ENCODE measurements at regions not wholly inside any gene's neighbourhood (a gene's known extent, or its start where the extent isn't known, plus 50 kb on each side); places are given as distances from the start of the nearest gene placed in this dataset.

DNA sequence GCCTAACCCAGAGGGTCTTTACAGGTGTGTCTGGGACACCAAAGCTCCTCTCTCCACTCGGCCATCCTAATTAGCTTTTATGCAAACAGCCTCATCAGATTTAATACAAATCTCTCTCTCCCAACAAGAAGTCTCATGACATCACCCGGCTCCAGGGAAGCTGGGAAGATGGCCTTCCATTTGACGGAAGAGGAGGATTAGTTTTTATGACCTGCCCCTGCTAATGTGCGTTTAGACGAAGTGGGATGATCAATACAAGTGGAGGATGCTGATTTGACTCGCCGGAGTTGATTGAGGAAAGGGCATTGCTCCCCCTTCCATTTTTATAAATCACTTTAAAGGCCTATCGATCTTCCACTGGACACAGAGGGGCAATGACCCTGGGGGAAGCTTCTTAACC is 239.2 kb downstream of the BCL11B start:
- no peak overlapping the region for H3K4me3 ChIP-seq (ENCODE audit: low read depth, low read length)
- no peak for DNase-seq (ENCODE audit: low read depth, low spot score)
- no peak overlapping the region for H3K27ac ChIP-seq (ENCODE audit: low read depth, low read length)
- ChIA-PET CTCF (no interaction called here), POLR2A (no interaction called here)
- peaks cover 17% of the 10 kb centered on the region; the same call in 1 of the 2 replicates for H3K9me3 ChIP-seq (ENCODE audit: control insufficient read depth, insufficient read depth, low read length)
- TF ChIP-seq, protein P1, sequence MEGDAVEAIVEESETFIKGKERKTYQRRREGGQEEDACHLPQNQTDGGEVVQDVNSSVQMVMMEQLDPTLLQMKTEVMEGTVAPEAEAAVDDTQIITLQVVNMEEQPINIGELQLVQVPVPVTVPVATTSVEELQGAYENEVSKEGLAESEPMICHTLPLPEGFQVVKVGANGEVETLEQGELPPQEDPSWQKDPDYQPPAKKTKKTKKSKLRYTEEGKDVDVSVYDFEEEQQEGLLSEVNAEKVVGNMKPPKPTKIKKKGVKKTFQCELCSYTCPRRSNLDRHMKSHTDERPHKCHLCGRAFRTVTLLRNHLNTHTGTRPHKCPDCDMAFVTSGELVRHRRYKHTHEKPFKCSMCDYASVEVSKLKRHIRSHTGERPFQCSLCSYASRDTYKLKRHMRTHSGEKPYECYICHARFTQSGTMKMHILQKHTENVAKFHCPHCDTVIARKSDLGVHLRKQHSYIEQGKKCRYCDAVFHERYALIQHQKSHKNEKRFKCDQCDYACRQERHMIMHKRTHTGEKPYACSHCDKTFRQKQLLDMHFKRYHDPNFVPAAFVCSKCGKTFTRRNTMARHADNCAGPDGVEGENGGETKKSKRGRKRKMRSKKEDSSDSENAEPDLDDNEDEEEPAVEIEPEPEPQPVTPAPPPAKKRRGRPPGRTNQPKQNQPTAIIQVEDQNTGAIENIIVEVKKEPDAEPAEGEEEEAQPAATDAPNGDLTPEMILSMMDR (IDR thresholded peaks at IDR 0.05; ENCODE audit: low read depth, low read length): no peak
- no peaks in the 10 kb centered on the region for H3K27me3 ChIP-seq (ENCODE audit: control insufficient read depth, insufficient read depth, low read length)

DNA sequence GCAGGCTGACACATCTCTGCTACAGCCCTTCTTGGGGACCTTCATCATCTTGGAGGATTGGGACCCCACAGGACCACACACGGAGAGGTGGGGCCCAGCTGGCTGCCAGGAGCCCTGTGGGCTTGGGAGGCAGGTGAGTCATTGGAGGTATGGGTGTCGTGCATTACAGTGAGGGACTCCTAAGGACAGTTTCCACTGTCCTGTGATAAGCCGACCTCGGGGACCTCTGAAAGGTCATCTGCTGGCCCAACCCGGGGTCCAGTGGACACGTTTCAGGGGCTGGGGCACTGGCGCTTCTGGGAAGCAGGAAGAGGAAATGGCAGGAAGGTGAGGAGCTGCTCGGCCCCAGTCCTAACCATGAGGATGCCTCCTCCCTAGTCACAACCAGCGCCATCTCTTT is 238.0 kb downstream of the BCL11B start:
- CTCF ChIA-PET: no interaction called here
- Histone ChIP-seq H3K4me3 (ENCODE audit: low read depth, low read length) (no peak overlapping the region), H3K9me3 (ENCODE audit: control insufficient read depth, insufficient read depth, low read length) (peaks cover 24% of the 10 kb centered on the region; the same call in 1 of the 2 replicates), H3K27me3 (ENCODE audit: control insufficient read depth, insufficient read depth, low read length) (no peaks in the 10 kb centered on the region), H3K27ac (ENCODE audit: low read depth, low read length) (no peak overlapping the region)
- POLR2A ChIA-PET: no interaction called here
- TF ChIP-seq, protein P1 (IDR thresholded peaks at IDR 0.05; ENCODE audit: low read depth, low read length): no peak
- no peak for DNase-seq (ENCODE audit: low read depth, low spot score)

DNA sequence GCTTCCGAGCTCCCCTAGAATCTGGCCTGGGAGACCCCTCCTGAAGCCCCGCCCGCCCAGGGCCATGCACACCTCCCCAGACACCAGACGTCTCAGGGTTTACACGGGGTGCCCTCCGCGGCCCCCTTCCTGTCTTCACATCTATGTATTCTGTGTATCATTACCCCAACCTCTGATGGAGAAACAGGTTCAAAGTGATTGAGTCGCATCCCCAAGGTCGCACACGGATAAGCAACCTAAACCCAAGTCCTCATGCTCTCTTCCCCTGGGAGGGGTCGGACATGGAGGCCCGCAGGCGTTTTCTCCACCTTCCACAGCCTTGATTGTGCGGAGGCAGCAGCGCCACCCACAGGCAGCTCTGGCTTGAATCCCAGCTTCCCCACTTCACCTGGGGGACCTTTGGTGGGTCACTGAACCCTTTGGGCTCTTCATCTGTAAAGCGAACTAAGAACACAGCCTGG is 237.3 kb downstream of the BCL11B start:
- DNase-seq (ENCODE audit: low read depth, low spot score): no peak
- Histone ChIP-seq H3K9me3 (ENCODE audit: control insufficient read depth, insufficient read depth, low read length) (peaks cover 29% of the 10 kb centered on the region), H3K27ac (ENCODE audit: low read depth, low read length) (no peak overlapping the region), H3K4me3 (ENCODE audit: low read depth, low read length) (no peak overlapping the region), H3K27me3 (ENCODE audit: control insufficient read depth, insufficient read depth, low read length) (no peaks in the 10 kb centered on the region)
- CTCF ChIA-PET: no interaction called here
- POLR2A ChIA-PET: no interaction called here
- TF ChIP-seq, protein P1 (IDR thresholded peaks at IDR 0.05; ENCODE audit: low read depth, low read length): no peak

DNA sequence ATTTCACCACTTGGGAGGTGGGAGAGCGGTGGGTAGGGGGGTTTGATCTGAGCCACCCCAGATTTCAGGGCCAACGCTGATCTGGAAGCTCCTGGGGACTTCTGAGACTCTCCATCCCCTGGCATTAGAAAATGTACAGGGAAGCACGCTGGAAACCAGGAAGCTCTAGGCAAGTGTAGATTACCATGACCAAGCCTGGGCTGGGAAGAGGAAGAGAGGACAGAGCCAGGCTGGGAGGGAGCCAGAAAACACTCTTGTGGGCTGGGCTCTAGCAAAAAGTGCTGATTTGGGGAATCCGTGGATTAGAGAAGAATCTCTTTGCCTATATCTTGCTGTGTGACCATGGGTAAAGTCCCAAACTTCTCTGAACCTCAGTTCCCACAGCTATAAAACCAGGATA is 236.7 kb downstream of the BCL11B start:
- TF ChIP-seq, protein P1 (IDR thresholded peaks at IDR 0.05; ENCODE audit: low read depth, low read length): no peak
- H3K27ac ChIP-seq (ENCODE audit: low read depth, low read length): no peak overlapping the region
- CTCF ChIA-PET: no interaction called here
- DNase-seq (ENCODE audit: low read depth, low spot score): no peak
- no peaks in the 10 kb centered on the region for H3K27me3 ChIP-seq (ENCODE audit: control insufficient read depth, insufficient read depth, low read length)
- peaks cover 34% of the 10 kb centered on the region for H3K9me3 ChIP-seq (ENCODE audit: control insufficient read depth, insufficient read depth, low read length)
- no peak overlapping the region for H3K4me3 ChIP-seq (ENCODE audit: low read depth, low read length)
- POLR2A ChIA-PET: no interaction called here

DNA sequence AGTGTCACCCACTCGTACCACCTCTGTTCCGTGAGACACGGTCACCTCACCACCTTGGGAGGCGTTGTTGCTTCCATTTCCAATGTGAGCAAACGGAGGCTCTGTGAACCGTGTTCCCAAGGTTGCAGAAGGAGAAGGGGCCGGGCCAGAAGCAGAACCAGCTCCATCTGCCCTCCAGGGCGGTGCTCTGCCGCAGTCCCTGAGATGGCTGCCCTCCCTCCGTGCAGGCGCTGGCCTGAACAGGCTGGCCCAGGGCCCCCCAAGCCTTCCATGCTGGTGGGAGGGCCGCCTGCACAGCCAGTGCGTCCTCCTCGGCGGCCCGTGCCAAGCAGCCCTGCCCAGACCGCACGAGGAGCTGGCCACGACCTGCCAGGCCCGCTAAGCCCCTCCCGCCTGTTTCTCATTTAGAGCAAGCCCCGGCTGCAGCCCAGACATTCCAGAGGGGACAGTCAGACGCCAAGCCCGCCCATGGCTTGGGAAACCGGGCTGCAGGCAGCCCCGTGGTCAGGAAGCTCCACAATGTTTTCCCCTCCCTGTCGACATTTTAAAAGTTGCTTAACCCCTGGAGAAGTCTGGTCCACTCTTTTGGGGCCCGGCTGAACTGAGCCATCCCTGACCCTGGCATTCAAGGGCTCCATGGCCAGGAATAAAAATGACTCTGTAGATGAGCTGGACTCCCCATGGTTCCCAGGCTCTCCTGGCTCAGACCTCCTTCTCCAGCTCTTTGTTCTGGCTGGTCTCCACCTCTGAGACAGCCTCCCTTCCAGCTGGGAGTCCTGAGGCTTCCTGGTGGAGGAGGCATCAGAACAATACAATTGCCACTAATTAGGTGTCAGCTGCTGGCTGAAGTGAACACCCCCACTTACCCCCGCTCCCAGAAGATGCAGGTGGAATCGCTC is 236.0 kb downstream of the BCL11B start:
- Histone ChIP-seq H3K9me3 (ENCODE audit: control insufficient read depth, insufficient read depth, low read length) (peaks cover 39% of the 10 kb centered on the region), H3K27ac (ENCODE audit: low read depth, low read length) (peak overlapping the region; percentile 87), H3K27me3 (ENCODE audit: control insufficient read depth, insufficient read depth, low read length) (no peaks in the 10 kb centered on the region), H3K4me3 (ENCODE audit: low read depth, low read length) (no peak overlapping the region)
- TF ChIP-seq, protein P1 (IDR thresholded peaks at IDR 0.05; ENCODE audit: low read depth, low read length): no peak
- DNase-seq (ENCODE audit: low read depth, low spot score): peak; percentile 77
- CTCF ChIA-PET: no interaction called here
- POLR2A ChIA-PET: interaction anchor here (0.6 kb wide), 1 partner anchor 256 kb away, joined by 3 read pairs; no protein-coding TSS in a partner anchor

All from AG04450 (cell line).